CD4-positive, CD25-positive, alpha-beta regulatory T cell (primary cell): ENCODE measurements at regions not wholly inside any gene's neighbourhood (a gene's known extent, or its start where the extent isn't known, plus 50 kb on each side); places are given as distances from the start of the nearest gene placed in this dataset.
A peak's percentile ranks its signal among the peaks of the same experiment; 100 is the strongest.
"Not testable (repeated sequence)": the region's sequence is repeated elsewhere in the genome, so short reads cannot be mapped to it uniquely, and the experiment has no call there.

Experiments used
- ATAC-seq, 2 donors: fragments of 150-1000 bp; cut with Tn5 transposase; one replicate each; pipeline ENCODE4 v1.10.0; 2021; ENCODE audit warnings: low read depth in 2 of 2, moderate number of reproducible peaks in 2 of 2, moderate library complexity in 1 of 2
- DNase-seq, 3 donors: peaks; one replicate each; pipeline versions ENCODE4 v3.0.0 to v3.0.0-alpha.2; 2012 to 2022; ENCODE audit warnings: mixed read lengths in 1 of 3
- H3K27ac ChIP-seq: one replicate; pipeline ENCODE4 v1.7.0; 2013; ENCODE audit warnings: mild to moderate bottlenecking, low read length; ENCODE audit not compliant: insufficient read depth, poor library complexity, severe bottlenecking
- H3K27me3 ChIP-seq: one replicate; pipeline ENCODE4 v1.7.0; 2013; ENCODE audit warnings: low read length; ENCODE audit not compliant: control insufficient read depth, insufficient read depth
- H3K36me3 ChIP-seq: one replicate; pipeline ENCODE4 v1.7.0; 2013; ENCODE audit warnings: mild to moderate bottlenecking, low read length, moderate library complexity; ENCODE audit not compliant: control insufficient read depth, insufficient read depth
- H3K4me1 ChIP-seq: 2 replicates; pipeline ENCODE4 v1.7.0; 2013; ENCODE audit warnings: mild to moderate bottlenecking, low read length; ENCODE audit not compliant: insufficient read depth, control insufficient read depth, poor library complexity, severe bottlenecking
- H3K4me3 ChIP-seq: one replicate; pipeline ENCODE4 v1.7.0; 2013; ENCODE audit warnings: low read depth, mild to moderate bottlenecking, low read length, moderate library complexity
- H3K9me3 ChIP-seq, 2 experiments: 1 replicate in 1 of 2; 2 replicates in 1 of 2; pipeline ENCODE4 v1.7.0; 2013; ENCODE audit warnings: low read length in 2 of 2, mild to moderate bottlenecking in 1 of 2, moderate library complexity in 1 of 2; ENCODE audit not compliant: control insufficient read depth in 2 of 2
- H3K27ac Mint-ChIP-seq, 3 donors: one replicate each; pipeline ENCODE4 v1.8.0; 2020 to 2022; ENCODE audit warnings: mild to moderate bottlenecking in 3 of 3, mixed read lengths in 3 of 3, moderate library complexity in 2 of 3
- H3K27me3 Mint-ChIP-seq: one replicate; pipeline ENCODE4 v1.8.0; 2022; ENCODE audit warnings: mild to moderate bottlenecking, mixed read lengths
- H3K36me3 Mint-ChIP-seq: one replicate; pipeline ENCODE4 v1.8.0; 2020; ENCODE audit warnings: mixed read lengths
- H3K4me1 Mint-ChIP-seq, 4 donors: one replicate each; pipeline ENCODE4 v1.8.0; 2020 to 2022; ENCODE audit warnings: mixed read lengths in 4 of 4, mild to moderate bottlenecking in 1 of 4
- H3K4me3 Mint-ChIP-seq, 4 donors: one replicate each; pipeline ENCODE4 v1.8.0; 2020 to 2022; ENCODE audit warnings: mild to moderate bottlenecking in 4 of 4, mixed read lengths in 4 of 4, moderate library complexity in 3 of 4
- H3K9me3 Mint-ChIP-seq, 7 donors: one replicate each; pipeline ENCODE4 v1.8.0; 2020 to 2022; ENCODE audit warnings: mixed read lengths in 7 of 7, mild to moderate bottlenecking in 3 of 7, moderate library complexity in 2 of 7

DNA sequence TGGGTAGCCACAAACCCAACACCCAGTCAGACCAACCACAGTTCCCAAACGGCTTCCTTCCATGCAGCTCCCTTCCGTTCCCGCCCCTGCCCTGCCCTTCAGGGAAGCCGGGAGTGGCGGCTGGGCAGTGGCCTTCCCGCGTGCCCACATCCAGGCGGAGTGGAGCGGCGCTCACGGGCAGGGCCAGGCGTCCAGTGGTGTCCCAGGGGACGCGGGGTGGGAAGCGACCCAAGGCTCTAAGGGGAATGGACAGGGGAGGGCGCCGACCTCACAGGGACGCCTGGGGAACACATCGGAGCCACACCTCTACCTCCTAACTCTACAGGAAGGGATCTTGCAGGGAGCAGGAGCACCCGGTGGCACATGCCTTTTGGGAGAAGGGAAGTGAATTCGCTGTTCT is 225.9 kb upstream of the MGAT5 start:
- Mint-ChIP-seq H3K36me3 (no peaks in the 10 kb centered on the region), H3K9me3 (peaks cover 0 to 2% (median 0%) of the 10 kb centered on the region in 7 donors), H3K4me3 (no peak overlapping the region), H3K27ac (no peak overlapping the region), H3K4me1 (no peaks in the 10 kb centered on the region), H3K27me3 (peaks cover 47% of the 10 kb centered on the region)
- Histone ChIP-seq H3K9me3 (no peaks in the 10 kb centered on the region), H3K4me3 (no peak overlapping the region), H3K4me1 (no peaks in the 10 kb centered on the region), H3K36me3 (no peaks in the 10 kb centered on the region), H3K27ac (no peak overlapping the region), H3K27me3 (peaks cover 8% of the 10 kb centered on the region)
- DNase-seq (no peak), ATAC-seq (no peak)

DNA sequence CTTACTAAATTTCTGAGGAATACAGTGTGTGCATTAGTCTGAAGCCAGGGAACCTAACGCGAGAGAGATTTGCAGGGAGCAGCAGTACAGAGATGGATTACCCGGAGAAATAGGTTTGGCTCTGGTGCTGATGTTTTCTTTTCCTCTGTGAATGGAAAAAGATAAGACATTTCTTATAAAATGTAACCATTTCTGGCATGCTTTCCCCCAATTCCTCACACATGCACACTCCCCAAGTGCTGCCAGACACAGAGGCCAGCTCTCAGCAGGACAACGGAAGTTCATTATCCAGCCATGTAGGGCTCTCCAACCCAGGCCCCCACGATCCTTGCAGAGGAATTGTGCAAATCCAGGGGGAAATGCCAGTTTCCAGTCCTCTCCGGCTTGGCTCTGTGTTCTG is 224.5 kb upstream of the MGAT5 start:
- ATAC-seq (no peak), DNase-seq (no peak)
- no peaks in the 10 kb centered on the region for H3K36me3 Mint-ChIP-seq
- peaks cover 8% of the 10 kb centered on the region for H3K27me3 ChIP-seq
- no peaks in the 10 kb centered on the region for H3K4me1 Mint-ChIP-seq
- H3K4me3 ChIP-seq = no peak overlapping the region
- H3K27ac ChIP-seq = no peak overlapping the region
- H3K27me3 Mint-ChIP-seq = peaks cover 47% of the 10 kb centered on the region
- no peak overlapping the region for H3K27ac Mint-ChIP-seq
- H3K4me3 Mint-ChIP-seq = no peak overlapping the region
- H3K9me3 Mint-ChIP-seq = peaks cover 0 to 2% (median 0%) of the 10 kb centered on the region in 7 donors
- no peaks in the 10 kb centered on the region for H3K36me3 ChIP-seq
- no peaks in the 10 kb centered on the region for H3K4me1 ChIP-seq
- no peaks in the 10 kb centered on the region for H3K9me3 ChIP-seq

DNA sequence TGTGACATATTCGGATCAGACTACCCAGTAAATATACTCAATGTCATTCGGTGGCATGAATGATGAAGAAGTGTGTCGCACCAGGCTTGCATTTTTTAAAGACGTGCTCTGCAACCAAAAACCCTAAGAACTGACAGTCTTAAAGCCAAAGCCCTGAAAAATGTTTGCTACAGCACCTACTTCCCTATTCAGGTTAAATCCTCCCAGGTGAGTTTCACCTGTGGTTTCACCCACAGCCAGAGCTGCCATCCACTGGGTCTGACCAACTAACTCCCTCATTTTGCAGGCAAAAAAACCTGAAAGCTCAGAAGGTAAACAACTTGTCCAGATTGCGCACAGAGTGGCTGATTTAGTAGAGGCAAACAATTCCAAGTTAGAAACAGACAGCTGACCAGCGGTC is 222.3 kb upstream of the MGAT5 start:
- Mint-ChIP-seq H3K27ac (no peak overlapping the region), H3K9me3 (no peaks in the 10 kb centered on the region), H3K36me3 (no peaks in the 10 kb centered on the region), H3K27me3 (peaks cover 45% of the 10 kb centered on the region), H3K4me1 (no peaks in the 10 kb centered on the region), H3K4me3 (no peak overlapping the region)
- Histone ChIP-seq H3K9me3 (no peaks in the 10 kb centered on the region), H3K4me3 (no peak overlapping the region), H3K27ac (no peak overlapping the region), H3K27me3 (peaks cover 11% of the 10 kb centered on the region), H3K4me1 (no peaks in the 10 kb centered on the region), H3K36me3 (no peaks in the 10 kb centered on the region)
- DNase-seq = no peak
- no peak for ATAC-seq

DNA sequence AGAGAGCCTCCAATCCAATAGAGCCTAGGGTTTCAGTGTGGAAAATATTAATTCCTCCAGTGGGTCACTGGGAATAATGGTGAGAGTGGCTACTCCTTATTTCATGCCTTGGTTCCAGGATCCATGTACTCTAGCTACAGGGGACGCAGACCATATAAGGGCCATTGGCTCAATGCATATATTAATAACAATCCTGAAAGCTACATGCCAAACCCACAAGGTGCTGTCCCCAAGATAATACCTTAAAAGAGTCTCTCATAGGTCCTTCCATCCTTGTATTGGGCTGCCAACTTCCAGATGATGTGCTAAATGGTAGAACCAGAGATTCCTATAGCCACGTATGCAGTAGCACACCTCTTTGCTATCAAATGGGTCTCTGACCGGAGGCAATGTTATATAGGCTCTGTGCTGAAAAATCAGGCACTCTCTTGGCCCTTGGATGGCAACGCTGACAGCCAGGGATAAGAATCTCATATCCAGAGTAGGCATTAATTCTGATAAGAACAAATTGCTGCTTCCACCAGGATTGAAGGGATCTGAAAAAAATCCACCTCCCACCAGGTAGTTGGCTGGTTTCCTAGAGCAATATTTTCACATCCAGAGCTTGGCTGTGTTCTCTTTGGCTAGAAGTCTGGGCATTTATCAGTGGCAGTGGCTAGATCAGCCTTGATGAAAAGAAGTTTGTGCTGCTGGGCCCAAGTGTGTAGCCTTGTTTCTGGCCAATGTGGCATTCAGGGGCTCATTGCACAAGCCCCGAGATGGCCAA is 218.1 kb upstream of the MGAT5 start:
- Histone ChIP-seq H3K4me3 (no peak overlapping the region), H3K9me3 (no peaks in the 10 kb centered on the region), H3K27ac (no peak overlapping the region), H3K27me3 (peaks cover 8% of the 10 kb centered on the region), H3K4me1 (peaks cover 4% of the 10 kb centered on the region), H3K36me3 (no peaks in the 10 kb centered on the region)
- Mint-ChIP-seq H3K4me1 (peaks cover 0 to 9% (median 6%) of the 10 kb centered on the region in 4 donors), H3K36me3 (no peaks in the 10 kb centered on the region), H3K27ac (no peak overlapping the region), H3K9me3 (peaks cover 0 to 13% (median 2%) of the 10 kb centered on the region in 7 donors), H3K4me3 (no peak overlapping the region), H3K27me3 (peaks cover 21% of the 10 kb centered on the region)
- no peak for DNase-seq
- no peak for ATAC-seq

DNA sequence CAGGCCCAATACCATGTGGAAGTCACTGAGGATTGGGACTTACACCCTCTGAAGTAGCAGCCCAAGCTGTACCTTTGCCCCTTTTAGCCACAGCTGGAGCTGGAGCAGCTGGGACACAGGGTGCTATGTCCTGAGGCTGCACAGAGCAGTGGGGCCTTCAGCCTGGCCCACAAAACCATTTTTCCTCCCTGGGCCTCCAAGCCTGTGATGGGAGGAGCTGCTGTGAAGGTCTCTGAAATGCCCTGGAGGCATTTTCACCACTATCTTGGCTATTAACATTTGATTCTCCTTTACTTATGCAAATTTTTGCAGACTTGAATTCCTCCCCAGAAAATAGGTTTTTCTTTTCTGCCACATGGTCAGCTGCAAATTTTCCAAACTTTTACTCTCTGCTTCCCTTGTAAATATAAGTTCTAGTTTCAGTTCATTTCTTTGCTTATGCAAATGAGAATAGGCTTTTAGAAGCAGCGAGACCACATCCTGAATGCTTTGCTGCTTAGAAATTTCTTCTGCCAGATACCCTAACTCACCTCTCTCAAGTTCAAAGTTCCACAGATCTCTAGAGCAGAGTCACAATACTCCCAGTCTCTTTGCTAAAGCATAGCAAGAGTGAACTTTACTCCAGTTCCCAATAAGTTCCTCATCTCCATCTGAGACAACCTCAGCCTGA is 213.8 kb upstream of the MGAT5 start:
- H3K4me3 ChIP-seq = peak overlapping the region; percentile 41
- ATAC-seq (no peak), DNase-seq (peak in 1 of 3 donors; percentile 15)
- Mint-ChIP-seq H3K4me3 (peak overlapping the region in 1 of 4 donors; percentile 65), H3K27ac (no peak overlapping the region), H3K36me3 (no peaks in the 10 kb centered on the region), H3K27me3 (peaks cover 23% of the 10 kb centered on the region), H3K9me3 (peaks cover 0 to 13% (median 2%) of the 10 kb centered on the region in 7 donors), H3K4me1 (peaks cover 0 to 25% (median 12%) of the 10 kb centered on the region in 4 donors)
- no peak overlapping the region for H3K27ac ChIP-seq
- H3K9me3 ChIP-seq = no peaks in the 10 kb centered on the region
- H3K36me3 ChIP-seq = no peaks in the 10 kb centered on the region
- peaks cover 4% of the 10 kb centered on the region for H3K4me1 ChIP-seq
- peaks cover 3% of the 10 kb centered on the region for H3K27me3 ChIP-seq

DNA sequence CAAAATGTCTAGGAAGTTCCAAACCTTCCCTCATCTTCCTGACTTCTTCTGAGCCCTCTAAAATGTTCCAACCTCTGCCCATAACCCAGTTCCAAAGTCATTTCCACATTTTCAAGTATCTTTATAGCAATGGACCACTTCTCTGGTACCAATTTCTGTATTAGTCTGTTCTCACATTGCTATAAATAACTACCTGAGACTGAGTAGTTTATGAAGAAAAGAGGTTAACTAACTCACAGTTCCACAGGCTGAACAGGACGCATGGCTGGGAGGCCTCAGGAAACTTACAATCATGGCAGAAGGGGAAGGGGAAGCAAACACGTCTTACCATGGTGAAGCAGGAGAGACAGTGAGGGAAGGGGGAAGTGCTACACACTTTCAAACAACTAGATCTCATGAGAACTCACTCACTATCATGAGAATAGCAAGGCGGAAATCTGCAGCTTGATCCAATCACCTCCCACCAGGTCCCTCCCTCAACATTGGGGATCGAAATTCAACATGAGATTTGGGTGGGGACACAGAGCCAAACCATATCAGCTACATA is 213.2 kb upstream of the MGAT5 start:
- not testable (repeated sequence) for ATAC-seq

DNA sequence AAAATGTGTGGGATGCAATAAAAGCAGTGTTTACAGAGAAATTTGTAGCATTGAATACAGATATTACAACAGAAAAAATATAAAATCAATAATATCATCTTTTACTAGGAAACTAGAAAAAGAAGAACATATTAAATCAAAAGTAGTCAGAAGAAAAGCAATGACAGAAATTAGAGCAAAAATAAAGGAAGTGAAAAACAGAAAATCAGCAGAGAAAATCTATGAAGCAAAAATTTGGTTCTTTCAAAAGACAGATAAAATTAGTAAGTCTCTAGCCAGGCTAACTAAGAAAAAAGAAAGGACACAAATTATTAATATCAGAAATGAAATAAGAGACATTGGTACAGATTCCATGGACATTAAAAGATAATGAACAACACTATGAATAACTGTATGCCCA is 212.0 kb upstream of the MGAT5 start:
- Mint-ChIP-seq H3K4me1 (peaks cover 0 to 25% (median 12%) of the 10 kb centered on the region in 4 donors), H3K27me3 (peaks cover 31% of the 10 kb centered on the region), H3K9me3 (peaks cover 0 to 13% (median 7%) of the 10 kb centered on the region in 7 donors), H3K36me3 (no peaks in the 10 kb centered on the region), H3K27ac (no peak overlapping the region), H3K4me3 (no peak overlapping the region)
- DNase-seq (no peak), ATAC-seq (no peak)
- no peaks in the 10 kb centered on the region for H3K36me3 ChIP-seq
- no peaks in the 10 kb centered on the region for H3K27me3 ChIP-seq
- peaks cover 4% of the 10 kb centered on the region for H3K4me1 ChIP-seq
- no peak overlapping the region for H3K27ac ChIP-seq
- no peak overlapping the region for H3K4me3 ChIP-seq
- no peaks in the 10 kb centered on the region for H3K9me3 ChIP-seq

More for the DNA sequence above, 213.2 kb upstream of the MGAT5 start:
- not testable (repeated sequence) for H3K4me1 ChIP-seq, H3K36me3 ChIP-seq, H3K27ac Mint-ChIP-seq, H3K27me3 ChIP-seq, H3K36me3 Mint-ChIP-seq, H3K9me3 ChIP-seq, H3K27ac ChIP-seq, DNase-seq, H3K4me3 ChIP-seq
- peak overlapping the region in 1 of 4 donors; percentile 65 for H3K4me3 Mint-ChIP-seq
- peaks cover 0 to 25% (median 12%) of the 10 kb centered on the region in 4 donors for H3K4me1 Mint-ChIP-seq
- peaks cover 0 to 13% (median 6%) of the 10 kb centered on the region in 7 donors for H3K9me3 Mint-ChIP-seq
- H3K27me3 Mint-ChIP-seq = peaks cover 28% of the 10 kb centered on the region
